HCT116 (cell line): ENCODE measurements at regions not wholly inside any gene's neighbourhood (a gene's known extent, or its start where the extent isn't known, plus 50 kb on each side); places are given as distances from the start of the nearest gene placed in this dataset.

Source experiments
- ATAC-seq: fragments of 200-7000 bp; cut with Tn5 transposase; 2 replicates; pipeline ENCODE4 v1.9.1; 2020; ENCODE audit warnings: mild to moderate bottlenecking, moderate library complexity
- BruUV-seq: library from RNA; stranded (reverse); fragments of 400-500 nt; replicated peaks from 2 replicates; lab custom pipeline; 2021; lab: Mats Ljungman, UMichigan
- CTCF ChIA-PET: fragments of 300-600 bp; sonication (Branson Sonifier 250); formaldehyde crosslinking; loops from one replicate; lab custom pipeline; 2021; ENCODE audit warnings: antibody characterized with exemption; lab: Charles Lee
- POLR2A ChIA-PET: fragments of 300-600, 350-600 bp; sonication (Branson Sonifier 250); formaldehyde crosslinking; loops from one replicate; lab custom pipeline; 2021; ENCODE audit warnings: antibody characterized with exemption; lab: Charles Lee
- RAD21 ChIA-PET, 2 experiments: fragments of 300-600 bp; sonication (Branson Sonifier 250); formaldehyde crosslinking; loops; one replicate each; lab custom pipeline; 2023; ENCODE audit warnings: low total read pairs in 2 of 2; ENCODE audit not compliant: uncharacterized antibody in 2 of 2, unreplicated experiment in 2 of 2, low non-redundant PET in 1 of 2; lab: Charles Lee
- DNase-seq: peaks from one replicate; pipeline ENCODE4 v3.0.0-alpha.2; 2010; ENCODE audit warnings: low read depth, low spot score
- H2AFZ ChIP-seq: fragments of 200-600 bp; shearing (Covaris generic), sonication (generic); 2 replicates; pipeline ENCODE4 v1.6.1; 2017; ENCODE audit warnings: low read depth, mixed run types, mixed read lengths, antibody characterized with exemption, low read length; ENCODE audit not compliant: poor library complexity, severe bottlenecking
- H3K27ac ChIP-seq: 2 replicates; pipeline ENCODE4 v1.5.1; 2012; ENCODE audit warnings: low read depth, low read length
- H3K27me3 ChIP-seq: fragments of 200-600 bp; sonication (generic); 2 replicates; pipeline ENCODE4 v1.6.1; 2016; ENCODE audit warnings: mixed run types, low read length, mixed read lengths; ENCODE audit not compliant: insufficient read depth
- H3K36me3 ChIP-seq, 2 experiments: fragments of 200-500 bp in 1 of 2; fragments of 200-600 bp in 1 of 2; sonication (Bioruptor generic) in 1 of 2; sonication (generic) in 1 of 2; 2 replicates each; pipeline versions ENCODE4 v1.5.1 to v1.6.1; 2014 to 2016; ENCODE audit warnings: low read length in 2 of 2, inconsistent platforms in 1 of 2, mixed read lengths in 1 of 2, mixed run types in 1 of 2; ENCODE audit not compliant: insufficient read depth in 2 of 2, control insufficient read depth in 1 of 2
- H3K4me1 ChIP-seq, 2 experiments: fragments of 200-600 bp in 1 of 2; sonication (generic) in 1 of 2; 2 replicates each; pipeline versions ENCODE4 v1.5.1 to v1.6.1; 2012 to 2017; ENCODE audit warnings: low read length in 2 of 2, inconsistent platforms in 1 of 2, mild to moderate bottlenecking in 1 of 2, mixed read lengths in 1 of 2, mixed run types in 1 of 2, moderate library complexity in 1 of 2; ENCODE audit not compliant: insufficient read depth in 2 of 2, control insufficient read depth in 1 of 2
- H3K4me2 ChIP-seq: fragments of 200-600 bp; sonication (generic); 2 replicates; pipeline ENCODE4 v1.6.1; 2017; ENCODE audit warnings: mixed run types, low read length, mixed read lengths
- H3K4me3 ChIP-seq, 2 experiments: fragments of 200-600 bp in 1 of 2; sonication (generic) in 1 of 2; replicated peaks in 1 of 2; 2 replicates each; pipeline ENCODE4 v1.5.1; 2011 to 2016; ENCODE audit warnings: low read length in 2 of 2, control low read depth in 1 of 2, low read depth in 1 of 2, mild to moderate bottlenecking in 1 of 2, mixed read lengths in 1 of 2, mixed run types in 1 of 2
- H3K79me2 ChIP-seq: fragments of 200-600 bp; sonication (generic); 2 replicates; pipeline ENCODE4 v1.6.1; 2017; ENCODE audit warnings: mild to moderate bottlenecking, mixed run types, low read length, moderate library complexity, mixed read lengths; ENCODE audit not compliant: insufficient read depth
- H3K9ac ChIP-seq: fragments of 200-600 bp; sonication (generic); 2 replicates; pipeline ENCODE4 v1.6.1; 2016; ENCODE audit warnings: low read length, mixed read lengths
- H3K9me2 ChIP-seq: fragments of 200-600 bp; sonication (generic), shearing (Covaris generic); 2 replicates; pipeline ENCODE4 v1.6.1; 2017; ENCODE audit warnings: mixed run types, mild to moderate bottlenecking, moderate library complexity; ENCODE audit not compliant: insufficient read depth
- H3K9me3 ChIP-seq, 2 experiments: fragments of 200-500 bp in 1 of 2; fragments of 200-600 bp in 1 of 2; sonication (Bioruptor generic) in 1 of 2; sonication (generic) in 1 of 2; 2 replicates each; pipeline ENCODE4 v1.6.1; 2014 to 2017; ENCODE audit warnings: low read length in 2 of 2, mixed read lengths in 2 of 2, inconsistent platforms in 1 of 2, low read depth in 1 of 2, mild to moderate bottlenecking in 1 of 2, mixed run types in 1 of 2, moderate library complexity in 1 of 2; ENCODE audit not compliant: control insufficient read depth in 1 of 2, insufficient read depth in 1 of 2
- H4K20me1 ChIP-seq: fragments of 200-600 bp; sonication (generic), shearing (Covaris generic); 2 replicates; pipeline ENCODE4 v1.6.1; 2017; ENCODE audit warnings: mixed run types, mild to moderate bottlenecking, moderate library complexity; ENCODE audit not compliant: insufficient read depth
- ATF3 ChIP-seq: IDR thresholded peaks from 2 replicates; pipeline ENCODE4 v1.6.1; 2012
- CEBPB ChIP-seq: IDR thresholded peaks from 2 replicates; pipeline ENCODE4 v1.6.1; 2012; ENCODE audit warnings: low read depth
- CTCF ChIP-seq, 3 experiments: fragments of 200-600 bp in 1 of 3; sonication (generic) in 1 of 3; IDR thresholded peaks in 2 of 3; conservative IDR thresholded peaks in 1 of 3; 2 replicates each; pipeline ENCODE4 v1.5.1; 2012 to 2017; ENCODE audit warnings: low read depth in 2 of 3, low read length in 2 of 3, antibody characterized with exemption in 1 of 3, borderline replicate concordance in 1 of 3, control low read depth in 1 of 3, mild to moderate bottlenecking in 1 of 3, mixed read lengths in 1 of 3, mixed run types in 1 of 3, moderate library complexity in 1 of 3; ENCODE audit not compliant: insufficient read depth in 1 of 3
- ELF1 ChIP-seq: IDR thresholded peaks from 2 replicates; pipeline ENCODE4 v1.6.1; 2012; ENCODE audit warnings: low read depth, borderline replicate concordance
- EZH2 ChIP-seq: fragments of 200-600 bp; sonication (generic); IDR thresholded peaks from 2 replicates; pipeline ENCODE4 v1.6.1; 2017; ENCODE audit warnings: antibody characterized with exemption, mixed run types
- EZH2phosphoT487 ChIP-seq: fragments of 200-600 bp; IDR thresholded peaks from 2 replicates; pipeline ENCODE4 v1.6.1; 2018; ENCODE audit warnings: antibody characterized with exemption, borderline replicate concordance
- FOSL1 ChIP-seq: IDR thresholded peaks from 2 replicates; pipeline ENCODE4 v1.6.1; 2012; ENCODE audit warnings: low read depth
- JUND ChIP-seq: IDR thresholded peaks from 2 replicates; pipeline ENCODE4 v1.6.1; 2012
- POLR2A ChIP-seq: IDR thresholded peaks from 2 replicates; pipeline ENCODE4 v1.7.0; 2011; ENCODE audit warnings: borderline replicate concordance; ENCODE audit not compliant: insufficient read depth, insufficient read length; ENCODE audit errors: extremely low read depth
- POLR2AphosphoS5 ChIP-seq: IDR thresholded peaks from 2 replicates; pipeline ENCODE4 v1.6.1; 2011; ENCODE audit warnings: mild to moderate bottlenecking, low read depth, low read length, moderate library complexity
- REST ChIP-seq: IDR thresholded peaks from 2 replicates; pipeline ENCODE4 v1.6.1; 2012; ENCODE audit warnings: low read depth
- SIN3A ChIP-seq: IDR thresholded peaks from 2 replicates; pipeline ENCODE4 v1.6.1; 2012; ENCODE audit warnings: low read depth
- SP1 ChIP-seq: IDR thresholded peaks from 2 replicates; pipeline ENCODE4 v1.6.1; 2012; ENCODE audit warnings: low read depth
- SRF ChIP-seq: IDR thresholded peaks from 2 replicates; pipeline ENCODE4 v1.6.1; 2012; ENCODE audit warnings: low read depth
- TCF7L2 ChIP-seq: IDR thresholded peaks from 2 replicates; pipeline ENCODE4 v1.7.0; 2011; ENCODE audit warnings: borderline replicate concordance, inconsistent platforms; ENCODE audit not compliant: insufficient read depth, insufficient read length; ENCODE audit errors: extremely low read depth
- YY1 ChIP-seq: IDR thresholded peaks from 2 replicates; pipeline ENCODE4 v1.6.1; 2011; ENCODE audit warnings: low read length, low read depth, moderate library complexity, mild to moderate bottlenecking; ENCODE audit not compliant: insufficient replicate concordance; ENCODE audit errors: extremely low read depth
- ZFX ChIP-seq: fragments of 450-650 bp; IDR thresholded peaks from 2 replicates; pipeline ENCODE4 v1.6.1; 2017
- ZNF274 ChIP-seq: fragments of 200-500 bp; sonication (Bioruptor generic); IDR thresholded peaks from 2 replicates; pipeline ENCODE4 v1.6.1; 2014; ENCODE audit warnings: mild to moderate bottlenecking, low read depth, low read length, inconsistent platforms
- intact Hi-C: fragments of 100-400 bp; cut with micrococcal nuclease; formaldehyde crosslinking; loops from 2 replicates; pipeline ENCODE4 v1.10.0; 2022

GRCh38 chr1:162977944-162978568 is 91.1 kb upstream of the RGS4 start:
- Histone ChIP-seq H3K9ac (no peak overlapping the region), H3K9me3 (no peaks in the 10 kb centered on the region), H2AFZ (no peak overlapping the region), H3K27ac (no peak overlapping the region), H4K20me1 (no peaks in the 10 kb centered on the region), H3K4me2 (no peak overlapping the region), H3K79me2 (no peaks in the 10 kb centered on the region), H3K36me3 (no peaks in the 10 kb centered on the region), H3K4me1 (no peaks in the 10 kb centered on the region), H3K9me2 (no peaks in the 10 kb centered on the region), H3K27me3 (no peaks in the 10 kb centered on the region), H3K4me3 (no peak overlapping the region)
- RAD21 ChIA-PET: no interaction called here
- DNase-seq (no peak), ATAC-seq (no peak)
- intact Hi-C loops: no loop called here
- no peak for TF ChIP-seq SRF
- TF ChIP-seq REST: no peak
- no peak for TF ChIP-seq EZH2phosphoT487
- no peak for TF ChIP-seq YY1
- TF ChIP-seq SIN3A: no peak
- TF ChIP-seq SP1: no peak
- TF ChIP-seq JUND: no peak
- TF ChIP-seq ZNF274: no peak
- TF ChIP-seq CTCF (IDR thresholded peaks at IDR 0.05 in 2 of 3, conservative IDR thresholded peaks at IDR 0.05 in 1 of 3; ENCODE audit: borderline replicate concordance in 1 of 3, insufficient read depth in 1 of 3, low read depth in 2 of 3, low read length in 2 of 3): no peak
- no peak for TF ChIP-seq TCF7L2
- no peak for TF ChIP-seq FOSL1
- TF ChIP-seq POLR2A: no peak
- TF ChIP-seq ZFX: no peak
- TF ChIP-seq ATF3: no peak
- TF ChIP-seq POLR2AphosphoS5: no peak
- no peak for TF ChIP-seq ELF1
- TF ChIP-seq CEBPB: no peak
- TF ChIP-seq EZH2: no peak
- CTCF ChIA-PET: no interaction called here
- no TSS peak for BruUV-seq
- POLR2A ChIA-PET: no interaction called here
